AG04449 (cell line): ENCODE measurements at regions not wholly inside any gene's neighbourhood (a gene's known extent, or its start where the extent isn't known, plus 50 kb on each side); places are given as distances from the start of the nearest gene placed in this dataset.
"Not testable (repeated sequence)": the region's sequence is repeated elsewhere in the genome, so short reads cannot be mapped to it uniquely, and the experiment has no call there.

Experiments used
- CTCF ChIA-PET: fragments of 350-600 bp; formaldehyde crosslinking; extraction: SDS; loops from one replicate; lab custom pipeline; 2021; ENCODE audit warnings: antibody characterized with exemption; lab: Yijun Ruan, JAX
- POLR2A ChIA-PET: fragments of 400-600, 350-600 bp; formaldehyde crosslinking; extraction: SDS; loops from one replicate; lab custom pipeline; 2020; ENCODE audit warnings: antibody characterized with exemption, inconsistent platforms; lab: Yijun Ruan, JAX
- DNase-seq: peaks from one replicate; pipeline ENCODE4 v3.0.0-alpha.2; 2010; ENCODE audit warnings: low read depth, low spot score
- H3K4me3 ChIP-seq: 2 replicates; pipeline ENCODE4 v1.5.1; 2011; ENCODE audit warnings: low read depth, mild to moderate bottlenecking, control low read depth, low read length
- TF ChIP-seq, protein P1 (sequence below): IDR thresholded peaks from one replicate; pipeline ENCODE4 v1.5.1; 2011; ENCODE audit warnings: mild to moderate bottlenecking, moderate library complexity, low read length, control low read depth, inconsistent platforms; ENCODE audit not compliant: insufficient read depth; ENCODE audit errors: missing control alignments

DNA sequence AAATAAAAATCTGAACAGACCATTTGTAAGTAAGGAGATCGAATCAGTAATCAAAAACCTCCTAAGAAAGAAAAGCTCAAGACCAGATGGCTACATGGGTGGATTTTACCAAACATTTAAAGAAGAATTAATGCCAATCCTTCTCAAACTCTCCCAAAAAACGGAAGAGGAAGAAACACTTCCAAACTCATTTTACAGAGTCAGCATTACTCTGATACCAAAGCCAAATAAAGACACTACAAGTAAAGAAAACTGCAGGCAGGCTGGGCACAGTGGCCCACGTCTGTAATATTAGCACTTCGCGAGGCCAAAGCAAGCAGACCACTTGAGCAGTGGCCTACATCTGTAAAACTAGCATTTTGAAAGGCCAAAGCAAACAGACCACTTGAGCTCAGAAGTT is 159.8 kb downstream of the DPY19L2 start:
- H3K4me3 ChIP-seq, result no peak overlapping the region
- DNase-seq, result no peak
- TF ChIP-seq, protein P1, sequence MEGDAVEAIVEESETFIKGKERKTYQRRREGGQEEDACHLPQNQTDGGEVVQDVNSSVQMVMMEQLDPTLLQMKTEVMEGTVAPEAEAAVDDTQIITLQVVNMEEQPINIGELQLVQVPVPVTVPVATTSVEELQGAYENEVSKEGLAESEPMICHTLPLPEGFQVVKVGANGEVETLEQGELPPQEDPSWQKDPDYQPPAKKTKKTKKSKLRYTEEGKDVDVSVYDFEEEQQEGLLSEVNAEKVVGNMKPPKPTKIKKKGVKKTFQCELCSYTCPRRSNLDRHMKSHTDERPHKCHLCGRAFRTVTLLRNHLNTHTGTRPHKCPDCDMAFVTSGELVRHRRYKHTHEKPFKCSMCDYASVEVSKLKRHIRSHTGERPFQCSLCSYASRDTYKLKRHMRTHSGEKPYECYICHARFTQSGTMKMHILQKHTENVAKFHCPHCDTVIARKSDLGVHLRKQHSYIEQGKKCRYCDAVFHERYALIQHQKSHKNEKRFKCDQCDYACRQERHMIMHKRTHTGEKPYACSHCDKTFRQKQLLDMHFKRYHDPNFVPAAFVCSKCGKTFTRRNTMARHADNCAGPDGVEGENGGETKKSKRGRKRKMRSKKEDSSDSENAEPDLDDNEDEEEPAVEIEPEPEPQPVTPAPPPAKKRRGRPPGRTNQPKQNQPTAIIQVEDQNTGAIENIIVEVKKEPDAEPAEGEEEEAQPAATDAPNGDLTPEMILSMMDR, result no peak
- CTCF ChIA-PET, result interaction anchor here (1.2 kb wide), 1 partner anchor 10 kb away, joined by 3 read pairs; no protein-coding TSS in a partner anchor
- POLR2A ChIA-PET, result no interaction called here

DNA sequence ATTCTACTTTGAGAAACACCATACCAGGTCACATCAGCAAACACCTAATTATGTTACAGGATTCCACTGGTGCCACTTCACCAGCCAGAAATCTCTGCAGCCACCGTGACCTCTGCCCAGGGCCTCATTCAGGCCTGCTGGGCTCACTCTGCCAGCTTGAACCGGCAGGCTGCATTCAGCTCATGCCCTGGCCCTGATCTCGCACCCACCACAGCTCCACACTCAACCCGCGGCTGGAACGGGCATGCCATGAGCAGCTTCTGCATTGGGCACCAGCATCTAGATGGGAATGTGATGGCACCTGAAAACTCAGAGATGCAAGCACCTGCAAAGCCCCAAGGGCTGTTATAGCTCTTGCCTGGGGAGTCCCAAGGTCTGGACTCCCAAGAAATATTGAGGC is 168.7 kb downstream of the DPY19L2 start:
- TF ChIP-seq, protein P1, result no peak
- DNase-seq, result no peak
- H3K4me3 ChIP-seq, result no peak overlapping the region
- CTCF ChIA-PET, result no interaction called here
- POLR2A ChIA-PET, result no interaction called here

DNA sequence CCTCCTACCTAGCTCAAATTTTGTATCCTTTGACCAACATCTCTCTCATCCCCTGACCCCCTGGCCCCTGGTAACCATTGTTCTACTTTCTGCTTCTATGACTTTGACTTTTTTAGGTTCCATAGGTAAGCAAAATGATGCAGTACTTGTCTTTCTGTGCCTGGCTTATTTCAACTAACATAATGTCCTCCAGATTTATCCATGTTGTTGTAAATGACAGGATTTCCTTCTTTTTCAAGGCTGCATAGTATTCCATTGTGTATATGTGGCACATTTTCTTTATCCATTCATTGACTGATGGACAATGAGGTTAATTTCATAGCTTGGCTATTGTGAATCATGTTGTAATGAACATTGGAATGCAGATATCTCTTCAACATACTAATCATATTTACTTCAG is 170.1 kb downstream of the DPY19L2 start:
- CTCF ChIA-PET, result interaction anchor here (1.1 kb wide), 1 partner anchor 10 kb away, joined by 3 read pairs; no protein-coding TSS in a partner anchor
- POLR2A ChIA-PET, result no interaction called here
- DNase-seq, result no peak
- TF ChIP-seq, protein P1, result no peak
- no peak overlapping the region for H3K4me3 ChIP-seq

DNA sequence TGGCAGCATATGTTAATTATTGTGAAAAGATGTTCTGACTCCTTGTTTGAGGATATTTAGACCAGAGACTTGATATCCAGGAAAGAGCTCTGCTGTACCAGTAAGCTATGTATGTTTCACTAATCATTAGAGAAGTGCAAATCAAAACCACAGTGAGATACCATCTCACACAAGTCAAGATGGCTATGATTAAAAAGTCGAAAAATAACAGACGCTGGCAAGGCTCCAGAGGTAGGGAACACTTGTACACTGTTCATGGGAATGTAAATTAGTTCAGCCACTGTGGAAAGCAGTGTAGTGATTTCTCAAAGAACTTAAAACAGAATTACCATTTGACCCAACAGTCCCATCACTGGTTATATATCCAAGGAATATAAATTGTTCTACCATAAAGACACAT is 171.6 kb downstream of the DPY19L2 start:
- ChIA-PET CTCF (no interaction called here), POLR2A (no interaction called here)
- no peak overlapping the region for H3K4me3 ChIP-seq
- TF ChIP-seq, protein P1, result no peak
- DNase-seq, result no peak

DNA sequence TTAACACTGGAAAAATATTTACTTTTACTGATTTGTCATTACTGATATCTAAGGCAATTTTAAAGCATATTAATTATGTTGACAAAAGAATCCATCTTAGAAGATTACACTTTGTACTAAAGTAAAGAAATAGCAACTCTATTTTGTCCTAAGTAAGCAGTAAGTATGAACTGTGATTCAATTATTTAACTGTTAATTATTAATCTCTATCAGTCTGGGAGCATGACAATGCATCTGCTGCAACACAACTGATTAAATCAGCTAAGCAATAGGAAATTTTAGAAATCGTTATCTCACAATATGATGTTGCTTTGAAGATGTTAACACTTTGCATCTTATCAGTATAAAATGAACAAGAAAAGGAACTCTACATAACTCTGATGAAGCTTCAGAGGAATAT is 172.3 kb downstream of the DPY19L2 start:
- ChIA-PET POLR2A (no interaction called here), CTCF (no interaction called here)
- H3K4me3 ChIP-seq, result no peak overlapping the region
- DNase-seq, result no peak
- TF ChIP-seq, protein P1, result no peak

DNA sequence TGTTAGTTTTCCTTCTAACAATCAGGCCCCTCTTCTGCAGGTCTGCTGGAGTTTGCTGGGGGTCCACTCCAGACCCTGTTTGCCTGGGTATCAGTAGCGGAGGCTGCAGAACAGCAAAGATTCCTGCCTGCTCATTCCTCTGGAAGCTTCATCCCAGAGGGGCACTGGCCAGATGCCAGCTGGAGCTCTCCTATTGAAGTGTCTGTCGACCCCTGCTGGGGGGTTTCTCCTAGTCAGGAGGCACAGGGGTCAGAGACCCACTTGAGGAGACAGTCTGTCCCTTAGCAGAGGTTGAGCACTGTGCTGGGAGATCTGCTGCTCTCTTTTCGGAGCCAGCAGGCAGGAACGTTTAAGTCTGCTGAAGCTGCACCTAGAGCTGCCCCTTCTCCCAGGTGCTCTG is 174.9 kb downstream of the DPY19L2 start:
- DNase-seq, H3K4me3 ChIP-seq, CTCF ChIA-PET, POLR2A ChIA-PET: not testable (repeated sequence)

DNA sequence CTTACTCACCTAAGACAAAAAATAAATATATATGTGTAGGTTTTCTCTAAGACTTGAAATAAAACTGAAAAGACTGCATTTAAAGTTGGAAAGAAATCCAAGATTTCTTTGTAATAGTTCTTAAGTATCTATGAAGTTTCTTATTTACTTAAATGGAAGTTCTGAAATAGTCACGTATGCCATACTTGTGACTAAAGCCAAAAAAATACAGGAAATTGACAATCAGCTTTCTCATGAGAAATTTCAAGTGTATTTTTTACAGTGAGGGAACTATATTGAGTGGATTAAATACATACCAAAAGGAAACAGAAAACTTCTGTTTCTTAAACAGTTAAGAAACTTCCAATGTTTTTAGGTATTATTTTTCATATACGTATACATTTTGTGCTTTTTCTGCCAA is 188.1 kb downstream of the DPY19L2 start:
- TF ChIP-seq, protein P1, result no peak
- ChIA-PET CTCF (no interaction called here), POLR2A (no interaction called here)
- no peak overlapping the region for H3K4me3 ChIP-seq
- no peak for DNase-seq
